Naive B cell (primary cell): ENCODE measurements at regions not wholly inside any gene's neighbourhood (a gene's known extent, or its start where the extent isn't known, plus 50 kb on each side); places are given as distances from the start of the nearest gene placed in this dataset.

Source experiments
- ATAC-seq, 2 donors: fragments of 150-1000 bp; cut with Tn5 transposase; 2 replicates each; pipeline ENCODE4 v1.10.0; 2021; ENCODE audit warnings: low read depth in 2 of 2, mild to moderate bottlenecking in 2 of 2, moderate library complexity in 2 of 2
- DNase-seq: peaks from one replicate; pipeline ENCODE4 v3.0.0; 2022
- H3K27ac Mint-ChIP-seq, 6 donors: one replicate each; pipeline ENCODE4 v1.8.0; 2020 to 2022; ENCODE audit warnings: mild to moderate bottlenecking in 6 of 6, mixed read lengths in 6 of 6, moderate library complexity in 5 of 6, inconsistent platforms in 2 of 6
- H3K27me3 Mint-ChIP-seq, 3 donors: one replicate each; pipeline ENCODE4 v1.8.0; 2021 to 2022; ENCODE audit warnings: mixed read lengths in 3 of 3, mild to moderate bottlenecking in 1 of 3
- H3K36me3 Mint-ChIP-seq, 2 donors: one replicate each; pipeline ENCODE4 v1.8.0; 2020 to 2022; ENCODE audit warnings: mixed read lengths in 2 of 2, inconsistent platforms in 1 of 2, mild to moderate bottlenecking in 1 of 2
- H3K4me1 Mint-ChIP-seq, 3 donors: one replicate each; pipeline ENCODE4 v1.8.0; 2020 to 2022; ENCODE audit warnings: mixed read lengths in 3 of 3, inconsistent platforms in 1 of 3, mild to moderate bottlenecking in 1 of 3, moderate library complexity in 1 of 3
- H3K4me3 Mint-ChIP-seq, 8 donors: one replicate each; pipeline ENCODE4 v1.8.0; 2020 to 2022; ENCODE audit warnings: mild to moderate bottlenecking in 8 of 8, mixed read lengths in 8 of 8, moderate library complexity in 8 of 8, inconsistent platforms in 2 of 8
- H3K9me3 Mint-ChIP-seq, 7 donors: one replicate each; pipeline ENCODE4 v1.8.0; 2020 to 2022; ENCODE audit warnings: mixed read lengths in 7 of 7, mild to moderate bottlenecking in 5 of 7, inconsistent platforms in 2 of 7, moderate library complexity in 1 of 7

- ATAC-seq = no peak
- peaks cover 0 to 4% (median 0%) of the 10 kb centered on the region in 7 donors for H3K9me3 Mint-ChIP-seq
- no peak for DNase-seq
- H3K4me1 Mint-ChIP-seq = no peaks in the 10 kb centered on the region
- H3K36me3 Mint-ChIP-seq = no peaks in the 10 kb centered on the region
- no peak overlapping the region for H3K4me3 Mint-ChIP-seq
- no peak overlapping the region for H3K27ac Mint-ChIP-seq
- H3K27me3 Mint-ChIP-seq = no peaks in the 10 kb centered on the region
These were observed 235.8 kb downstream of the TRAM1L1 start for GRCh38 chr4:116849620-116850019.

- Mint-ChIP-seq H3K27ac (peak overlapping the region in 1 of 6 donors; percentile 58), H3K36me3 (no peaks in the 10 kb centered on the region), H3K4me3 (no peak overlapping the region), H3K27me3 (no peaks in the 10 kb centered on the region), H3K4me1 (no peaks in the 10 kb centered on the region), H3K9me3 (peaks cover 0 to 4% (median 0%) of the 10 kb centered on the region in 7 donors)
- DNase-seq (no peak), ATAC-seq (no peak)
These were observed 237.8 kb downstream of the TRAM1L1 start for GRCh38 chr4:116847616-116848015.

- Mint-ChIP-seq H3K27me3 (no peaks in the 10 kb centered on the region), H3K36me3 (no peaks in the 10 kb centered on the region), H3K27ac (no peak overlapping the region), H3K4me3 (peak overlapping the region in 1 of 8 donors; percentile 35), H3K9me3 (peaks cover 0 to 5% (median 0%) of the 10 kb centered on the region in 7 donors), H3K4me1 (no peaks in the 10 kb centered on the region)
- ATAC-seq (no peak), DNase-seq (no peak)
These were observed 245.6 kb downstream of the TRAM1L1 start for GRCh38 chr4:116839826-116840225.

DNA sequence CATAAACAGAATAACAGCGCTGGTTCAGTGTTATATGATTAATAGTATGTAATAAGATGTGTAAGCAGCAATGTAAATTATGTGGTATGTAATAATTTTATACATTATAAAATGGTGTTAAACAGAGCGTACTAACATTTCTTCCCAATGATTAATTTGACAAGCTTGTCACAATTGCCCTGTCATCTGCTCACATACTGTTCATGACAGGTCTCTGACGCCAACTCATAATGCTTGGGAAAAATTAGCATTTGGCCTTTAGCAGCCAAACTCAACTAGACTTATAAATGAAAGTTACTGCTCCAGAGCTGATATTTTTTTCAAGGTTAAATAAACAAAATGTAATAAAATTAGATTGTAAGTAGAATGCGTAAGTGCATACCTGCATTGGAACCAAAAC is 246.8 kb downstream of the TRAM1L1 start:
- H3K4me1 Mint-ChIP-seq = no peaks in the 10 kb centered on the region
- DNase-seq = no peak
- H3K9me3 Mint-ChIP-seq = peaks cover 0 to 8% (median 5%) of the 10 kb centered on the region in 7 donors
- no peaks in the 10 kb centered on the region for H3K27me3 Mint-ChIP-seq
- no peak overlapping the region for H3K4me3 Mint-ChIP-seq
- no peak overlapping the region for H3K27ac Mint-ChIP-seq
- no peak for ATAC-seq
- H3K36me3 Mint-ChIP-seq = no peaks in the 10 kb centered on the region

- no peak for ATAC-seq
- H3K27ac Mint-ChIP-seq = no peak overlapping the region
These were observed 256.2 kb downstream of the TRAM1L1 start for GRCh38 chr4:116829187-116829586.

DNA sequence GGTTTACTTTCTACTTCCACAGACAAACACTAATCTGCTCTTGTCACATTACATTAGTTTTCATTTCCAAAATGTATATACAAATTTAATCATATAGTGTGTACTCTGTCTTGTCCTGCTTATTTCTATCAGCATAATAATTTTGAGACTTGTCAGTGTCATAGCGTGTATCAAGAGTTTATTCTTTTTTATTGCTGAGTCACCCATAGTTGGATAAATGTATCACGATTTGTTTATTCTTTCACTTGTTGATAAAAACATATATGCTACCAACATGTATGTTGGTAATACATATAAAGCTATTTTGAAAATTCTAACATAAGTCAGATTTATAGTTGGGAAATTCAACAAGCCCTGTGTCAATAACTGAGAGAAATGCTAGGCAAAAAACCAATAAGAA is 261.2 kb downstream of the TRAM1L1 start:
- Mint-ChIP-seq H3K4me1 (no peaks in the 10 kb centered on the region), H3K36me3 (no peaks in the 10 kb centered on the region), H3K27me3 (no peaks in the 10 kb centered on the region), H3K9me3 (peaks cover 0 to 9% (median 4%) of the 10 kb centered on the region in 7 donors), H3K4me3 (no peak overlapping the region), H3K27ac (no peak overlapping the region)
- no peak for ATAC-seq
- DNase-seq = no peak

More at GRCh38 chr4:116829187-116829586, 256.2 kb downstream of the TRAM1L1 start:
- no peaks in the 10 kb centered on the region for H3K4me1 Mint-ChIP-seq
- peaks cover 0 to 21% (median 8%) of the 10 kb centered on the region in 7 donors for H3K9me3 Mint-ChIP-seq
- H3K27me3 Mint-ChIP-seq = no peaks in the 10 kb centered on the region
- H3K36me3 Mint-ChIP-seq = no peaks in the 10 kb centered on the region
- DNase-seq = no peak
- H3K4me3 Mint-ChIP-seq = no peak overlapping the region

DNA sequence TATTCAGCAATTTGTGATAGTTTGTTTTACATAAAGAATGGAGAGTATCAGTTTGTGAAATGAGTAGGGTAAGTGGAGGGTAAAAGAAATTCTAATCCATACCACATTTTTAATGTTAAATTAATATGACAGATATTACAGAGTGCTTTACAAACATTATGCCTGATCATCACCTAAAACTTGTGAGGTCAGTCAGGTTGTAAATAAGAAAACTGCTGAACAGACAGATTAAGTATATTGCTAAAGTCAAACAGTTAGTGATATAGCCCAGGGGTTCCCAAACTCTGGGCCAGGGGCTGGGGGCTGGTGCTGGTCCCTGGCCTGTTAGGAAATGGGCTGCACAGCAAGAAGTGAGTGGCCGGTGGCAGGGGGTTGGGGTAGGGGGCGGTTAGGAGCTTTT is 273.6 kb downstream of the TRAM1L1 start:
- DNase-seq = no peak
- Mint-ChIP-seq H3K36me3 (no peaks in the 10 kb centered on the region), H3K4me3 (no peak overlapping the region), H3K4me1 (no peaks in the 10 kb centered on the region), H3K27me3 (no peaks in the 10 kb centered on the region), H3K9me3 (peaks cover 0 to 7% (median 0%) of the 10 kb centered on the region in 7 donors), H3K27ac (no peak overlapping the region)
- no peak for ATAC-seq

DNA sequence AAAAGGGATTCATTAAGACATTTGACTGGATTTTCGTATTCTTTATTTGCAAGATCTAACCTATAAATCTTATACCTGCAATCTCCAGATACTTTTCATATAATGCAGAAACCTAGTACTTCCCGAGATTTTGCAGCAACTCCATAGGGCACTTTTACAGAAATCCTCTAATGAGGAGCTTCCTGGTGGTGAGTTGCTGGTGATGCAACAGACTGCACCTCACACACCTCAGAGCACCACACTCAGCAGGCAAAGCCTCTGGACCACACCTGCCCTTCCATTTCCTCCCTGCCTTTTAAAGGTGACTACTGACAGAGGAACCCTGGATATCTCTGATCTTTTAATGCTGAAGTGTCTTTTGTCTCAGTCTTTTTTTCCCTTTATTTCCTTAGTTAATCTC is 289.4 kb downstream of the TRAM1L1 start:
- Mint-ChIP-seq H3K36me3 (no peaks in the 10 kb centered on the region), H3K9me3 (peaks cover 0 to 4% (median 0%) of the 10 kb centered on the region in 7 donors), H3K27ac (no peak overlapping the region), H3K4me3 (no peak overlapping the region), H3K27me3 (no peaks in the 10 kb centered on the region), H3K4me1 (no peaks in the 10 kb centered on the region)
- ATAC-seq (no peak), DNase-seq (no peak)

GRCh38 chr4:116788723-116789122 is 296.7 kb downstream of the TRAM1L1 start:
- Mint-ChIP-seq H3K36me3 (no peaks in the 10 kb centered on the region), H3K4me3 (no peak overlapping the region), H3K27me3 (no peaks in the 10 kb centered on the region), H3K27ac (no peak overlapping the region), H3K4me1 (no peaks in the 10 kb centered on the region), H3K9me3 (peaks cover 0 to 2% (median 0%) of the 10 kb centered on the region in 7 donors)
- ATAC-seq = no peak
- DNase-seq = no peak

DNA sequence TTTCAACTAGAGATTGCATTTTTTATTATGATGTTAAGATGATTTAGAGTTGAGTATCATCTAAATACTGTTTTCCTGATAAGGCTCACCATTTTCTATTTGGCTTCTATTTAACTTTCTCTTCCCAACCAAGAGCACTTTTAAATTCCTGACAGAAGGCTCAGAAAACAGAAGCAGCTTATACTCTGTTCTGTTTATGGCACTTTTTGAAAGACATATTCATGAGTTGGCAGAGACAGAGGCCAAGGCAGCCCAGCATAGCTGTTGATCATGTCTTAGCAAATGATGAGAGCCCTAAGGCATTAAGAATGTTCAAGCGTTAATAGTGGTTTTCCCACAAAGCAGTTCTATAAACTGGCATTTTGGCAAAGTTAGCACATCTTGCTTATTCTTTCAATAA is 330.3 kb downstream of the TRAM1L1 start:
- Mint-ChIP-seq H3K4me3 (no peak overlapping the region), H3K36me3 (no peaks in the 10 kb centered on the region)

GRCh38 chr4:116752027-116752426 is 333.3 kb downstream of the TRAM1L1 start:
- DNase-seq = no peak
- Mint-ChIP-seq H3K4me3 (no peak overlapping the region), H3K9me3 (peaks cover 0 to 5% (median 0%) of the 10 kb centered on the region in 7 donors), H3K4me1 (no peaks in the 10 kb centered on the region), H3K27ac (no peak overlapping the region), H3K27me3 (no peaks in the 10 kb centered on the region), H3K36me3 (no peaks in the 10 kb centered on the region)
- no peak for ATAC-seq

More for the DNA sequence above, 330.3 kb downstream of the TRAM1L1 start:
- ATAC-seq (no peak), DNase-seq (no peak)
- Mint-ChIP-seq H3K27me3 (no peaks in the 10 kb centered on the region), H3K9me3 (peaks cover 0 to 2% (median 0%) of the 10 kb centered on the region in 7 donors), H3K27ac (no peak overlapping the region), H3K4me1 (no peaks in the 10 kb centered on the region)

DNA sequence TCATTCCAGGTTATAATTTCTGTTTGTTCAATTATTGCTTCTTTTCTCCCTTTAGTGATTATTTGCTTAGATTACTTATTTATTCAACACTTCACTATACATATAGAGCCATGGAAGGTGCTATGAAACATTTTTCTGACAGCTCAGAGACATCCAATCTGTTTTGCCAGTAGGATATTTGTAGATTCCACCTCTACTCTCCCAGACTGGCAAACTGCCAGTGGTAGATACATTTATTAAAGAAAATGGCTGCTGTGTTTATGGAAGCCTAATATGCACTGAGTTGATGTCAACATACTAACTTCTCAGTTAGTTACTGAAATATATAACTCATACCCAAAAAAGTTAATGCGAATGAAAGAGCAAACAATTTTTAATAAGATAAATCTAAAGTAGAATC is 348.6 kb downstream of the TRAM1L1 start:
- Mint-ChIP-seq H3K27me3 (no peaks in the 10 kb centered on the region), H3K36me3 (no peaks in the 10 kb centered on the region)

GRCh38 chr4:116734178-116734577 is 351.2 kb downstream of the TRAM1L1 start:
- Mint-ChIP-seq H3K4me1 (no peaks in the 10 kb centered on the region), H3K36me3 (no peaks in the 10 kb centered on the region), H3K27ac (no peak overlapping the region), H3K27me3 (no peaks in the 10 kb centered on the region), H3K9me3 (no peaks in the 10 kb centered on the region), H3K4me3 (no peak overlapping the region)
- DNase-seq (no peak), ATAC-seq (no peak)

More for the DNA sequence above, 348.6 kb downstream of the TRAM1L1 start:
- no peak overlapping the region for H3K4me3 Mint-ChIP-seq
- H3K9me3 Mint-ChIP-seq = no peaks in the 10 kb centered on the region
- DNase-seq (no peak), ATAC-seq (no peak)
- no peaks in the 10 kb centered on the region for H3K4me1 Mint-ChIP-seq
- no peak overlapping the region for H3K27ac Mint-ChIP-seq

GRCh38 chr4:116733370-116733769 is 352.0 kb downstream of the TRAM1L1 start:
- H3K4me3 Mint-ChIP-seq = no peak overlapping the region
- no peaks in the 10 kb centered on the region for H3K9me3 Mint-ChIP-seq
- no peaks in the 10 kb centered on the region for H3K27me3 Mint-ChIP-seq
- ATAC-seq = no peak
- no peak overlapping the region for H3K27ac Mint-ChIP-seq
- no peak for DNase-seq
- H3K4me1 Mint-ChIP-seq = no peaks in the 10 kb centered on the region
- H3K36me3 Mint-ChIP-seq = no peaks in the 10 kb centered on the region

DNA sequence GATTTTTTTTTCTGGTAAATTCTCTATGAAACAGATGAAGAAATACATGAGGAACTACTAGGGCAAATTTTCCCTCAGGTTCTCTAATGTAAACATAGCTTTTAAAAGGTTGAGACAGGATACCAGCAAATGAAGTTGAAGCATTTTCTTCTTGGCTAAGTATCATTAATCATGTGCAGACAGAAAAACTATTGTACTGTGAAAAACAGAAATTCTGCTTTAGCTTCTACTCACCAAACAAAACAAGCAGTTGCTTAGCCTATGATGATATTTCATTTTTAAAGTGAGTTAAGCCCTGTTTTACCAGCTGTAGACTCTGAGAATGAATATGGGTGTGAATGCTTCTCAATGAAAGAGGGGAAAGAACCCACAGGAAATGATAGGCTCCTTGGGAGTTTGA is 358.9 kb downstream of the TRAM1L1 start:
- no peaks in the 10 kb centered on the region for H3K36me3 Mint-ChIP-seq
- peak overlapping the region in 1 of 8 donors; percentile 10 for H3K4me3 Mint-ChIP-seq
- H3K27me3 Mint-ChIP-seq = no peaks in the 10 kb centered on the region
- peaks cover 0 to 2% (median 0%) of the 10 kb centered on the region in 7 donors for H3K9me3 Mint-ChIP-seq
- H3K4me1 Mint-ChIP-seq = no peaks in the 10 kb centered on the region
- no peak overlapping the region for H3K27ac Mint-ChIP-seq
- DNase-seq (no peak), ATAC-seq (no peak)
